ENCODE measurements at regions not wholly inside any gene's neighbourhood (a gene's known extent, or its start where the extent isn't known, plus 50 kb on each side); places are given as distances from the start of the nearest gene placed in this dataset.
"Not testable (repeated sequence)": the region's sequence is repeated elsewhere in the genome, so short reads cannot be mapped to it uniquely, and the experiment has no call there.

GRCh38 chr15:53827355-53827754, 67.9 kb upstream of the WDR72 start:
- H3K4me3 ChIP-seq (replicated peaks; ENCODE audit: low read depth, low read length), result no peak overlapping the region
- DNase-seq (ENCODE audit: low read depth), result no peak
- no peak for TF ChIP-seq CTCF (IDR thresholded peaks at IDR 0.05; ENCODE audit: low read length, missing control alignments)

- TF ChIP-seq CTCF (IDR thresholded peaks at IDR 0.05; ENCODE audit: low read length, missing control alignments), result no peak
- H3K4me3 ChIP-seq (replicated peaks; ENCODE audit: low read depth, low read length), result no peak overlapping the region
- peak; percentile 10 for DNase-seq (ENCODE audit: low read depth)
Measured at GRCh38 chr15:53811530-53811929, 52.1 kb upstream of the WDR72 start.

- H3K4me3 ChIP-seq (replicated peaks; ENCODE audit: low read depth, low read length), result not testable (repeated sequence)
Measured at GRCh38 chr15:53810306-53810705, 50.8 kb upstream of the WDR72 start.

More at GRCh38 chr15:53810306-53810705, 50.8 kb upstream of the WDR72 start:
- not testable (repeated sequence) for DNase-seq (ENCODE audit: low read depth)

Data from fibroblast of pulmonary artery (primary cell).